Neural progenitor cell (in vitro differentiated cells): ENCODE measurements at regions not wholly inside any gene's neighbourhood (a gene's known extent, or its start where the extent isn't known, plus 50 kb on each side); places are given as distances from the start of the nearest gene placed in this dataset.

ENCODE experiments used
- DNase-seq: peaks from one replicate; pipeline ENCODE4 v3.0.0-alpha.2; 2016; ENCODE audit warnings: low spot score
- H2AFZ ChIP-seq: fragments of 200-600 bp; sonication (generic); replicated peaks from 2 replicates; pipeline ENCODE4 v1.6.1; 2016; ENCODE audit warnings: antibody characterized with exemption
- H3F3A ChIP-seq: fragments of 200-600 bp; sonication (generic); 2 replicates; pipeline ENCODE4 v1.6.1; 2016; ENCODE audit warnings: antibody characterized with exemption, low read depth
- H3K27ac ChIP-seq: fragments of 200-600 bp; sonication (generic); 2 replicates; pipeline ENCODE4 v1.5.1; 2016; ENCODE audit warnings: mild to moderate bottlenecking
- H3K27me3 ChIP-seq: fragments of 200-600 bp; sonication (generic); 2 replicates; pipeline ENCODE4 v1.6.1; 2016; ENCODE audit warnings: mild to moderate bottlenecking, moderate library complexity
- H3K36me3 ChIP-seq: fragments of 200-600 bp; sonication (generic); 2 replicates; pipeline ENCODE4 v1.5.1; 2016
- H3K4me1 ChIP-seq: fragments of 200-600 bp; sonication (generic); 2 replicates; pipeline ENCODE4 v1.6.1; 2016; ENCODE audit warnings: mixed run types
- H3K4me2 ChIP-seq: fragments of 200-600 bp; sonication (generic); 2 replicates; pipeline ENCODE4 v1.6.1; 2016
- H3K4me3 ChIP-seq: fragments of 200-600 bp; sonication (generic); 2 replicates; pipeline ENCODE4 v1.5.1; 2016
- H3K79me2 ChIP-seq: fragments of 200-600 bp; sonication (generic); 2 replicates; pipeline ENCODE4 v1.6.1; 2016; ENCODE audit warnings: low read depth
- H3K9ac ChIP-seq: fragments of 200-600 bp; sonication (generic); 2 replicates; pipeline ENCODE4 v1.6.1; 2016
- H3K9me3 ChIP-seq: fragments of 200-600 bp; sonication (generic); 2 replicates; pipeline ENCODE4 v1.5.1; 2016; ENCODE audit warnings: low read depth
- H4K20me1 ChIP-seq: fragments of 200-600 bp; sonication (generic); 2 replicates; pipeline ENCODE4 v1.6.1; 2016; ENCODE audit warnings: low read depth
- H3K27ac Mint-ChIP-seq: 3 replicates; pipeline ENCODE4 v1.8.0; 2021; ENCODE audit warnings: mixed read lengths
- H3K27me3 Mint-ChIP-seq: 2 replicates; pipeline ENCODE4 v1.8.0; 2022; ENCODE audit warnings: low read depth, mild to moderate bottlenecking, inconsistent platforms, moderate library complexity, mixed read lengths; ENCODE audit not compliant: insufficient read depth
- H3K36me3 Mint-ChIP-seq: 3 replicates; pipeline ENCODE4 v1.8.0; 2021; ENCODE audit warnings: mixed read lengths
- H3K4me1 Mint-ChIP-seq: 3 replicates; pipeline ENCODE4 v1.8.0; 2021; ENCODE audit warnings: mixed read lengths
- H3K4me3 Mint-ChIP-seq: 3 replicates; pipeline ENCODE4 v1.8.0; 2021; ENCODE audit warnings: mild to moderate bottlenecking, moderate library complexity, mixed read lengths
- H3K9me3 Mint-ChIP-seq: 3 replicates; pipeline ENCODE4 v1.8.0; 2020; ENCODE audit warnings: mixed read lengths
- EZH2 ChIP-seq: fragments of 200-600 bp; sonication (generic); IDR thresholded peaks from 2 replicates; pipeline ENCODE4 v1.6.1; 2017; ENCODE audit warnings: antibody characterized with exemption, mild to moderate bottlenecking, moderate library complexity
- EZH2phosphoT487 ChIP-seq: fragments of 200-600 bp; sonication (generic); IDR thresholded peaks from 2 replicates; pipeline ENCODE4 v1.6.1; 2017; ENCODE audit warnings: antibody characterized with exemption
- TF ChIP-seq, protein P1 (sequence below): fragments of 200-600 bp; sonication (generic); IDR thresholded peaks from 2 replicates; pipeline ENCODE4 v1.5.1; 2017; ENCODE audit warnings: antibody characterized with exemption, mild to moderate bottlenecking

GRCh38 chr1:209072481-209072880 lies 511.0 kb upstream of the CAMK1G start:
- no peaks in the 10 kb centered on the region for H3K4me1 ChIP-seq
- no peaks in the 10 kb centered on the region for H3K27me3 Mint-ChIP-seq
- no peaks in the 10 kb centered on the region for H3K79me2 ChIP-seq
- no peak overlapping the region for H3K27ac Mint-ChIP-seq
- no peak overlapping the region for H3K4me3 ChIP-seq
- no peaks in the 10 kb centered on the region for H3K4me1 Mint-ChIP-seq
- H3K9me3 Mint-ChIP-seq: no peaks in the 10 kb centered on the region
- H3K9ac ChIP-seq: no peak overlapping the region
- H3K36me3 Mint-ChIP-seq: no peaks in the 10 kb centered on the region
- H3K27me3 ChIP-seq: no peaks in the 10 kb centered on the region
- TF ChIP-seq EZH2: no peak
- TF ChIP-seq, protein P1, sequence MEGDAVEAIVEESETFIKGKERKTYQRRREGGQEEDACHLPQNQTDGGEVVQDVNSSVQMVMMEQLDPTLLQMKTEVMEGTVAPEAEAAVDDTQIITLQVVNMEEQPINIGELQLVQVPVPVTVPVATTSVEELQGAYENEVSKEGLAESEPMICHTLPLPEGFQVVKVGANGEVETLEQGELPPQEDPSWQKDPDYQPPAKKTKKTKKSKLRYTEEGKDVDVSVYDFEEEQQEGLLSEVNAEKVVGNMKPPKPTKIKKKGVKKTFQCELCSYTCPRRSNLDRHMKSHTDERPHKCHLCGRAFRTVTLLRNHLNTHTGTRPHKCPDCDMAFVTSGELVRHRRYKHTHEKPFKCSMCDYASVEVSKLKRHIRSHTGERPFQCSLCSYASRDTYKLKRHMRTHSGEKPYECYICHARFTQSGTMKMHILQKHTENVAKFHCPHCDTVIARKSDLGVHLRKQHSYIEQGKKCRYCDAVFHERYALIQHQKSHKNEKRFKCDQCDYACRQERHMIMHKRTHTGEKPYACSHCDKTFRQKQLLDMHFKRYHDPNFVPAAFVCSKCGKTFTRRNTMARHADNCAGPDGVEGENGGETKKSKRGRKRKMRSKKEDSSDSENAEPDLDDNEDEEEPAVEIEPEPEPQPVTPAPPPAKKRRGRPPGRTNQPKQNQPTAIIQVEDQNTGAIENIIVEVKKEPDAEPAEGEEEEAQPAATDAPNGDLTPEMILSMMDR: no peak
- no peak for TF ChIP-seq EZH2phosphoT487
- no peak for DNase-seq
- no peak overlapping the region for H3K27ac ChIP-seq
- no peaks in the 10 kb centered on the region for H3K9me3 ChIP-seq
- no peaks in the 10 kb centered on the region for H4K20me1 ChIP-seq
- H2AFZ ChIP-seq: no peak overlapping the region
- no peak overlapping the region for H3K4me2 ChIP-seq
- H3K36me3 ChIP-seq: no peaks in the 10 kb centered on the region
- H3K4me3 Mint-ChIP-seq: no peak overlapping the region
- H3F3A ChIP-seq: no peaks in the 10 kb centered on the region

- Mint-ChIP-seq H3K27ac (no peak overlapping the region), H3K4me3 (no peak overlapping the region), H3K36me3 (no peaks in the 10 kb centered on the region), H3K9me3 (no peaks in the 10 kb centered on the region), H3K27me3 (peaks cover under 1% of the 10 kb centered on the region), H3K4me1 (no peaks in the 10 kb centered on the region)
- TF ChIP-seq EZH2: no peak
- no peak for TF ChIP-seq EZH2phosphoT487
- TF ChIP-seq, protein P1: no peak
- H4K20me1 ChIP-seq: no peaks in the 10 kb centered on the region
- H3K4me3 ChIP-seq: no peak overlapping the region
- no peak overlapping the region for H2AFZ ChIP-seq
- H3K4me1 ChIP-seq: no peaks in the 10 kb centered on the region
- H3K79me2 ChIP-seq: no peaks in the 10 kb centered on the region
- no peak for DNase-seq
- H3K9me3 ChIP-seq: no peaks in the 10 kb centered on the region
- no peak overlapping the region for H3K27ac ChIP-seq
- H3K36me3 ChIP-seq: no peaks in the 10 kb centered on the region
- H3F3A ChIP-seq: no peaks in the 10 kb centered on the region
- no peaks in the 10 kb centered on the region for H3K27me3 ChIP-seq
- no peak overlapping the region for H3K9ac ChIP-seq
- no peak overlapping the region for H3K4me2 ChIP-seq
Measured at GRCh38 chr1:209073879-209074278, 509.6 kb upstream of the CAMK1G start.

GRCh38 chr1:209074575-209075250 lies 508.8 kb upstream of the CAMK1G start:
- H3F3A ChIP-seq: no peaks in the 10 kb centered on the region
- H3K27ac ChIP-seq: no peak overlapping the region
- no peak for TF ChIP-seq EZH2
- TF ChIP-seq, protein P1: no peak
- no peak for TF ChIP-seq EZH2phosphoT487
- H3K36me3 ChIP-seq: no peaks in the 10 kb centered on the region
- Mint-ChIP-seq H3K4me1 (no peaks in the 10 kb centered on the region), H3K27me3 (peaks cover 3% of the 10 kb centered on the region), H3K27ac (no peak overlapping the region), H3K36me3 (no peaks in the 10 kb centered on the region), H3K4me3 (no peak overlapping the region), H3K9me3 (no peaks in the 10 kb centered on the region)
- no peak overlapping the region for H3K4me2 ChIP-seq
- H4K20me1 ChIP-seq: no peaks in the 10 kb centered on the region
- no peaks in the 10 kb centered on the region for H3K79me2 ChIP-seq
- H3K27me3 ChIP-seq: no peaks in the 10 kb centered on the region
- H3K4me1 ChIP-seq: no peaks in the 10 kb centered on the region
- no peaks in the 10 kb centered on the region for H3K9me3 ChIP-seq
- H3K9ac ChIP-seq: no peak overlapping the region
- H2AFZ ChIP-seq: no peak overlapping the region
- H3K4me3 ChIP-seq: no peak overlapping the region
- no peak for DNase-seq
